CD4-positive, alpha-beta T cell (primary cell): ENCODE measurements at regions not wholly inside any gene's neighbourhood (a gene's known extent, or its start where the extent isn't known, plus 50 kb on each side); places are given as distances from the start of the nearest gene placed in this dataset.

ENCODE experiments used
- ATAC-seq: fragments of 200-7000 bp; cut with Tn5 transposase; one replicate; pipeline ENCODE4 v1.10.0; 2022; ENCODE audit warnings: mild to moderate bottlenecking; ENCODE audit not compliant: poor library complexity
- CTCF ChIA-PET: fragments of 350-600 bp; sonication (Branson Sonifier 250); formaldehyde crosslinking; loops from one replicate; lab custom pipeline; 2021; ENCODE audit warnings: antibody characterized with exemption, inconsistent platforms; lab: Charles Lee
- POLR2A ChIA-PET: fragments of 350-600 bp; sonication (Branson Sonifier 250); formaldehyde crosslinking; loops from one replicate; lab custom pipeline; 2021; ENCODE audit warnings: antibody characterized with exemption, inconsistent platforms; lab: Charles Lee
- DNase-seq, 14 experiments: peaks; one replicate each; pipeline ENCODE4 v3.0.0-alpha.2; 2013 to 2020; ENCODE audit warnings: mixed read lengths in 2 of 14
- H3K27ac ChIP-seq, 2 donors: one replicate each; pipeline versions ENCODE4 v1.5.1 to v1.7.0; 2013; ENCODE audit warnings: low read length in 2 of 2, low read depth in 1 of 2, mild to moderate bottlenecking in 1 of 2
- H3K27me3 ChIP-seq, 2 experiments: 1 replicate in 1 of 2; 2 replicates in 1 of 2; pipeline versions ENCODE4 v1.6.1 to v1.7.0; 2013; ENCODE audit warnings: low read length in 2 of 2, control low read depth in 1 of 2, mild to moderate bottlenecking in 1 of 2, moderate library complexity in 1 of 2; ENCODE audit not compliant: insufficient read depth in 2 of 2, control insufficient read depth in 1 of 2
- H3K36me3 ChIP-seq: one replicate; pipeline ENCODE4 v1.6.1; 2013; ENCODE audit warnings: low read length, control low read depth; ENCODE audit not compliant: insufficient read depth
- H3K4me1 ChIP-seq: one replicate; pipeline ENCODE4 v1.6.1; 2013; ENCODE audit warnings: low read length, control low read depth; ENCODE audit not compliant: insufficient read depth
- H3K4me3 ChIP-seq: one replicate; pipeline ENCODE4 v1.5.1; 2013; ENCODE audit warnings: mild to moderate bottlenecking, low read length, moderate library complexity
- H3K9me3 ChIP-seq, 2 experiments: 1 replicate in 1 of 2; 2 replicates in 1 of 2; pipeline versions ENCODE4 v1.6.1 to v1.7.0; 2013; ENCODE audit warnings: low read length in 2 of 2, mild to moderate bottlenecking in 2 of 2, control low read depth in 1 of 2, moderate library complexity in 1 of 2; ENCODE audit not compliant: control insufficient read depth in 1 of 2, insufficient read depth in 1 of 2
- H3K27ac Mint-ChIP-seq: one replicate; pipeline ENCODE4 v1.8.0; 2020; ENCODE audit warnings: mixed read lengths
- H3K27me3 Mint-ChIP-seq: one replicate; pipeline ENCODE4 v1.8.0; 2021; ENCODE audit warnings: mixed read lengths
- H3K36me3 Mint-ChIP-seq: one replicate; pipeline ENCODE4 v1.8.0; 2021; ENCODE audit warnings: low read depth, mixed read lengths
- H3K4me1 Mint-ChIP-seq: one replicate; pipeline ENCODE4 v1.8.0; 2021; ENCODE audit warnings: low read depth, mixed read lengths
- H3K4me3 Mint-ChIP-seq: one replicate; pipeline ENCODE4 v1.8.0; 2020; ENCODE audit warnings: mild to moderate bottlenecking, mixed read lengths
- H3K9me3 Mint-ChIP-seq: one replicate; pipeline ENCODE4 v1.8.0; 2020; ENCODE audit warnings: mixed read lengths
- intact Hi-C, 2 experiments: fragments of 100-400 bp; cut with DNase I in 1 of 2; cut with micrococcal nuclease in 1 of 2; formaldehyde crosslinking; loops; one replicate each; pipeline versions ENCODE4 v1.15.1 to v1.9.0; 2023 to 2025; cut with DNase I, micrococcal nuclease
- TF ChIP-seq, protein P1 (sequence below): fragments of 200-600 bp; IDR thresholded peaks from one replicate; pipeline ENCODE4 v1.8.0; 2022; ENCODE audit warnings: antibody characterized with exemption, mild to moderate bottlenecking

DNA sequence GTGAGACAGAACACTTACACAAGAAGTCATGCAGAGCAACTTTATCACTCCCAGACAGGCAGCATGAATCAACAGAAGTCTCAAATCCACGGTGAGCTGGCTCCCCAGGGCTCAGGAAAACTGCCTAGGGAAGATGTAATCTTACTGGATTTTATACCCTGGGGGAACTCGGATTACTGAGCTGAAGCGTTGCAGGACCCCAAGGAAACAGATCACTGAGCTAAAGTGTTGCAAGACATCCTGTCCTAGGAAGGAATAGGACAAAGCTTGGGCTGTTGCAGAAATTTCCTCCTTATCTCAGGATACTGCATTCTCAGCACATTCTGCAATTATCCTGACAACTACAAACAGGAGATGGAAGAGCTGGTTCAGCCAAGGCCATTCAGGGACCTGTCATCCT, 224.8 kb downstream of the TFAP2A start:
- Histone ChIP-seq H3K4me1 (no peaks in the 10 kb centered on the region), H3K27ac (no peak overlapping the region), H3K36me3 (no peaks in the 10 kb centered on the region), H3K27me3 (no peaks in the 10 kb centered on the region), H3K9me3 (no peaks in the 10 kb centered on the region), H3K4me3 (no peak overlapping the region)
- no peak overlapping the region for H3K4me3 Mint-ChIP-seq
- no peaks in the 10 kb centered on the region for H3K9me3 Mint-ChIP-seq
- no peak overlapping the region for H3K27ac Mint-ChIP-seq
- ChIA-PET CTCF (interaction anchor here (0.6 kb wide), 1 partner anchor 707 kb away, joined by 4 read pairs; no protein-coding TSS in a partner anchor), POLR2A (no interaction called here)
- intact Hi-C loops, result no loop called here
- H3K27me3 Mint-ChIP-seq, result no peaks in the 10 kb centered on the region
- no peak for DNase-seq
- TF ChIP-seq, protein P1, sequence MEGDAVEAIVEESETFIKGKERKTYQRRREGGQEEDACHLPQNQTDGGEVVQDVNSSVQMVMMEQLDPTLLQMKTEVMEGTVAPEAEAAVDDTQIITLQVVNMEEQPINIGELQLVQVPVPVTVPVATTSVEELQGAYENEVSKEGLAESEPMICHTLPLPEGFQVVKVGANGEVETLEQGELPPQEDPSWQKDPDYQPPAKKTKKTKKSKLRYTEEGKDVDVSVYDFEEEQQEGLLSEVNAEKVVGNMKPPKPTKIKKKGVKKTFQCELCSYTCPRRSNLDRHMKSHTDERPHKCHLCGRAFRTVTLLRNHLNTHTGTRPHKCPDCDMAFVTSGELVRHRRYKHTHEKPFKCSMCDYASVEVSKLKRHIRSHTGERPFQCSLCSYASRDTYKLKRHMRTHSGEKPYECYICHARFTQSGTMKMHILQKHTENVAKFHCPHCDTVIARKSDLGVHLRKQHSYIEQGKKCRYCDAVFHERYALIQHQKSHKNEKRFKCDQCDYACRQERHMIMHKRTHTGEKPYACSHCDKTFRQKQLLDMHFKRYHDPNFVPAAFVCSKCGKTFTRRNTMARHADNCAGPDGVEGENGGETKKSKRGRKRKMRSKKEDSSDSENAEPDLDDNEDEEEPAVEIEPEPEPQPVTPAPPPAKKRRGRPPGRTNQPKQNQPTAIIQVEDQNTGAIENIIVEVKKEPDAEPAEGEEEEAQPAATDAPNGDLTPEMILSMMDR, result no peak
- no peaks in the 10 kb centered on the region for H3K36me3 Mint-ChIP-seq
- H3K4me1 Mint-ChIP-seq, result no peaks in the 10 kb centered on the region
- ATAC-seq, result no peak

DNA sequence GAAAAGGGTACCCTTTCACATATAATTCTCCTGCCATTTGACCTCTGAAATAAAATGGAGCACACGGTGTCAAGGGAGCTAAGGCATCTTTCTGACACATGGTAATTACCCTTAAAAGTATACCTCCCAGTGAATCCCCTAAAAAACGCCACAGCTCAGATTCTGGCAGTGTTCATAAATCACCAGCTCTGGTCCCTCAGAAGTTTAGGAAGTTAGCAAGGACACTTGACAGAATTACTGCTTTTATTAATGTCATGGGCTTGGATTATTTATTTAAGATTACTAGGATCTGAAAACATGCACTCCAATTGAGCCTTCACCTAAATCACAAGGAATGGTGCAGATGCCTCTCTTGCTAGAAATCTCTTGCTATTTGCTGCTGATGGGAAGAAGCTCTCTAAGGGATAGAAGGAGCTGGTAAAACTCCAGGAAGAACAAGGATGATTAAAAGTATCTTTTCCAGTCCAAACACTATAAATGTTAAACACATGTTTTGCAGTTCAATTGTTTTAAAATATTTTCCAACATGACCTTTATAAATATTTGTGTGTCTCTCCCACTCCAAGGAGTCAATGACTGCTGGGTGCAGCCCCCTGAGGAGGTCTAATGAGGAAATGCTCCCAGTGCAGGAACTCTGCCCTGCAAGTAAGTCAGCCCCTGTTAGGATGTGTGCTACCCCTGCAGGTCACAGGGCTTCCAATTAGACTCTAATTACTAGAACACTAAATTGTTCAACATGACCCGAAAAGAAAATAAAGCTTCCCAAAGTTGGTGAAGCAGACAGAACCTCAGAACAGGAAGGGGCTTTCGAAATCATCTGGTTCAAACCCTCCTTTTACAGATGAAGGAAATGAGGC, 230.3 kb downstream of the TFAP2A start:
- Histone ChIP-seq H3K4me3 (no peak overlapping the region), H3K9me3 (peaks cover 0 to 10% of the 10 kb centered on the region in 2 experiments), H3K36me3 (no peaks in the 10 kb centered on the region), H3K27ac (no peak overlapping the region), H3K27me3 (no peaks in the 10 kb centered on the region), H3K4me1 (no peaks in the 10 kb centered on the region)
- TF ChIP-seq, protein P1, result no peak
- H3K4me3 Mint-ChIP-seq, result no peak overlapping the region
- no peak for ATAC-seq
- H3K27me3 Mint-ChIP-seq, result no peaks in the 10 kb centered on the region
- H3K4me1 Mint-ChIP-seq, result no peaks in the 10 kb centered on the region
- CTCF ChIA-PET, result no interaction called here
- H3K9me3 Mint-ChIP-seq, result no peaks in the 10 kb centered on the region
- intact Hi-C loops, result no loop called here
- no peaks in the 10 kb centered on the region for H3K36me3 Mint-ChIP-seq
- DNase-seq, result no peak
- POLR2A ChIA-PET, result no interaction called here
- no peak overlapping the region for H3K27ac Mint-ChIP-seq

DNA sequence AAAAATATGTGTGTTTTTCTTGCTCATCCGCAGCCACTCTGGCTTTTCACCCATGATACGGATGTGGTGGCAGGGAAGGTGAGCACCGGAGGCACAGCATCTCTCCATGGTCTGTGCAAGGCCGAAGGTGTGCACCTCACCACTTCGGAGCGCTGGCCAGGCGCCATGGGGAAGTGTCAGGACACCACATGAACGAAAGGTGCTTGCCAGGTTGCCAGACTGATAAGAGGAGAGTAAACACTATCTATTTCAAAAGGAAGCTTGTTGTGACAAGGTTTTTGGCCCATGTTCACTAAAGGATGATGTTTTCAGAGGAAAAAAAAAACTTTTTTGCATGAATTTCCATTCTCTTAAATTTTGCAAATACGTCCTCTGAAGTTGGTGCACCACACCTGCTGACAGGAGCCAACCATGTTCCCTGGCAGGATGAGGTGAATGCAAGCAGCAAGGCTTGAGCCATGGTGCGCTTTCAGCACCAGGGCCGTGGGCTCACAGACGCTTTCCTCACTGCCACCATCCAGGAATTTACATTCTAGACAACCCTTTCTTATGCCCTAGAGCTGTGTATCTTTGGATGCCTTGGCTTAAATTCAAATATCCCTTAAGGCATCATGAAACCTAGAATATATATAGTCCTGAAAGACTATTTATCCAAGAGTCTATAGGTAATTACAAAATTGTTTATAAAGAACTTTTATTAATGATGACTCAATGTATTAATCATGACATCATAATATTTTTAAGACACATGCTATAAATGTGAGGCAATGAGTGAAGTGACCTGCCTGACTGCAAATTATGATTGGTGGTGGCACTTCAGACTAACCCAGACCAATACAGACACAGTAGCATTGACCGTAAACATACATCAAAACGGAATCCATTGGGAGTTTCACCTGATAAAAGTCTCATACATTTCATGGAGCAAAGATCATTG, 234.5 kb downstream of the TFAP2A start:
- H3K36me3 ChIP-seq, result no peaks in the 10 kb centered on the region
- H3K9me3 ChIP-seq, result peaks cover 0 to 10% of the 10 kb centered on the region in 2 experiments
- intact Hi-C loops, result no loop called here
- no peaks in the 10 kb centered on the region for H3K27me3 ChIP-seq
- H3K27ac Mint-ChIP-seq, result no peak overlapping the region
- ATAC-seq (no peak), DNase-seq (no peak)
- no peaks in the 10 kb centered on the region for H3K4me1 Mint-ChIP-seq
- no peak overlapping the region for H3K27ac ChIP-seq
- H3K36me3 Mint-ChIP-seq, result no peaks in the 10 kb centered on the region
- H3K4me3 Mint-ChIP-seq, result no peak overlapping the region
- ChIA-PET CTCF (no interaction called here), POLR2A (no interaction called here)
- TF ChIP-seq, protein P1, result no peak
- H3K27me3 Mint-ChIP-seq, result peaks cover 4% of the 10 kb centered on the region
- H3K4me1 ChIP-seq, result no peaks in the 10 kb centered on the region
- peaks cover 2% of the 10 kb centered on the region for H3K9me3 Mint-ChIP-seq
- H3K4me3 ChIP-seq, result no peak overlapping the region
